Epithelial cell of esophagus (primary cell): ENCODE measurements at regions not wholly inside any gene's neighbourhood (a gene's known extent, or its start where the extent isn't known, plus 50 kb on each side); places are given as distances from the start of the nearest gene placed in this dataset.

Experiments
- DNase-seq: peaks from one replicate; pipeline ENCODE4 v3.0.0; 2010; ENCODE audit warnings: low read depth
- H3K4me3 ChIP-seq: 2 replicates; pipeline ENCODE4 v1.5.1; 2011; ENCODE audit warnings: mild to moderate bottlenecking, low read length, control low read depth
- TF ChIP-seq, protein P1 (sequence below): IDR thresholded peaks from 2 replicates; pipeline ENCODE4 v1.5.1; 2011; ENCODE audit warnings: low read depth, mild to moderate bottlenecking, low read length, control low read depth, inconsistent platforms; ENCODE audit not compliant: insufficient read depth; ENCODE audit errors: missing control alignments

DNA sequence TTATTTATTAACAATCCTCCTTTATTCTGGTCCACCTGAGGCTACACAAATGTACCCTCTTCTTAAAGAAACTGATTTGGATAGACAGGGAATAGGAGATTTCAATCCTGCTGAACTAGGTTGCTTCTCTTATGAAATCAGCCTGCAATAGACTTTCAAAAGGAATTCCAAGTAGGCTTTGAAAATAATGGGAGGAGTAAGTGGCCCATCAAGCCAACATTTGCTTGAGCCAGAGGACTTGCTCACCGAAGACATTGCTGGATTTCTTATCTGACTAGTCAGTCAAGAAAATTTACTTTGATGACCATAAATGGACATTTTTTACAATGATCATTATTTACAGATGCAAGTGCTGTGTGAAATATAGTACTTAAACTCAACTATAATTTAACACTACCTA is 82.8 kb upstream of the RASSF8 start:
- peak; percentile 19 for DNase-seq
- TF ChIP-seq, protein P1, sequence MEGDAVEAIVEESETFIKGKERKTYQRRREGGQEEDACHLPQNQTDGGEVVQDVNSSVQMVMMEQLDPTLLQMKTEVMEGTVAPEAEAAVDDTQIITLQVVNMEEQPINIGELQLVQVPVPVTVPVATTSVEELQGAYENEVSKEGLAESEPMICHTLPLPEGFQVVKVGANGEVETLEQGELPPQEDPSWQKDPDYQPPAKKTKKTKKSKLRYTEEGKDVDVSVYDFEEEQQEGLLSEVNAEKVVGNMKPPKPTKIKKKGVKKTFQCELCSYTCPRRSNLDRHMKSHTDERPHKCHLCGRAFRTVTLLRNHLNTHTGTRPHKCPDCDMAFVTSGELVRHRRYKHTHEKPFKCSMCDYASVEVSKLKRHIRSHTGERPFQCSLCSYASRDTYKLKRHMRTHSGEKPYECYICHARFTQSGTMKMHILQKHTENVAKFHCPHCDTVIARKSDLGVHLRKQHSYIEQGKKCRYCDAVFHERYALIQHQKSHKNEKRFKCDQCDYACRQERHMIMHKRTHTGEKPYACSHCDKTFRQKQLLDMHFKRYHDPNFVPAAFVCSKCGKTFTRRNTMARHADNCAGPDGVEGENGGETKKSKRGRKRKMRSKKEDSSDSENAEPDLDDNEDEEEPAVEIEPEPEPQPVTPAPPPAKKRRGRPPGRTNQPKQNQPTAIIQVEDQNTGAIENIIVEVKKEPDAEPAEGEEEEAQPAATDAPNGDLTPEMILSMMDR = no peak
- H3K4me3 ChIP-seq = no peak overlapping the region

DNA sequence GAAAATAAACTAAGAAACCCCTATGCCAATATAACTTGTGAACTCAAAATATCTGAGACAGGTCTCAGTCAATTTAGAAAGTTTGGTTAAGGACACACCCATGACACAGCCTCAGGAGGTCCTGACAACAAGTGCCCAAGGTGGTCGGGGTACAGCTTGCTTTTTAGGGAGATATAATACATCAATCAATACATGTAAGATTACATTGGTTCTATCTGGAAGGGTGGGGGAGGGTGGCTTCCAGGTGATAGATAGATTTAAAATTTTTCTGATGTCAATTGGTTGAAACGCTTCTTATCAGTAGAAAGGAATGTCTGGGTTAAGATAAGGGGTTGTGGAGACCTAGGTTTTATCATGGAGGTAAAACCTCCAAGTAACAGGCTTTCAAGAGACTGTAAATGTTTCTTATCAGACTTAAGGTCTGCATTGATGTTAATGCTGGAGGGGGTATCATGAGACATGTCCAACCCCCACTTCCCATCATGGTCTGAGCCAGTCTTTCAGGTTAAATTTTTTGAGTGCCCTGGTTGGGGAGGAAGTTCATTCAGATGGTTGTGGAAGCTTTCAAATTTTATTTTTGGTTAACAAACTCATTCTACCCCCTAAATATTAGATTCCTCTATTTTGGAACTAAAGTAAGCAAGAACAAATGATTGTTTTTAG is 82.0 kb upstream of the RASSF8 start:
- H3K4me3 ChIP-seq = no peak overlapping the region
- TF ChIP-seq, protein P1 = no peak
- no peak for DNase-seq

DNA sequence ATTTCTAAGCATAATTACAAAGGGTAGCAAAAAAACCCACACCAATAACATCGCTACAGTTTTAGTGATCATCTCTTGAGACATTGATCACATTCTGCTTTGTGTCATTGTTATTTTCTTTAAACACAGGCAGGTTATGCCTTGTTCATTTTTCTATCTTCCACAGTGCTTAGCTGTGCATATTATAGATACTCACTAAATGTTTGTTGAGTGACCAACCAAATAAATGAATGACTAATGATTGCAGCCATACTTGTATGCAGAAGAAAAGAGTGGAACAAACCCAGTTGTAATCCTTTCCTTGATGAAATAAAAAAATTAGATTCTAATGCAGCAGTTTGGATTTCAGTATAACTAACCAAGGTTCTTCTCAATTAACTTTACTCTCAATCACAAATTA is 81.0 kb upstream of the RASSF8 start:
- no peak for DNase-seq
- TF ChIP-seq, protein P1 = no peak
- H3K4me3 ChIP-seq = no peak overlapping the region

DNA sequence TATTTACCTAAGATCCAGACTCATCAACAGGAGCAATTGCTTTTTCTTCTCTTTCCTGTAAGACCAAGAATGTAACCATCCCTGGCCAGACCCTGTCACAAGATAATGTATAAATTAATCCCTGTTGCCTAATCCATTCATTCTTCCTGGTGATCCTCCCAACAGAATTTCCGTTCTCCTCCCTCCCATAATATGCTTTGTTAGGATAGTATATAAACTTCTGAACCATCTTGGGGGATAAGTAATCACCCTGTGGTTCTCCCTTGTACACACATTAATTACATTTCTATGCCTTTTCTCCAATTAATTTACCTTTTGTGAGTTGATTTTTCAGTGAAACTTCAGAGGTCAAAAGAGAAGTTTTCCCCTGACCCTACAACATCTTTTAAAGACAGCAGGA is 76.2 kb upstream of the RASSF8 start:
- H3K4me3 ChIP-seq = no peak overlapping the region
- DNase-seq = no peak
- TF ChIP-seq, protein P1 = no peak

DNA sequence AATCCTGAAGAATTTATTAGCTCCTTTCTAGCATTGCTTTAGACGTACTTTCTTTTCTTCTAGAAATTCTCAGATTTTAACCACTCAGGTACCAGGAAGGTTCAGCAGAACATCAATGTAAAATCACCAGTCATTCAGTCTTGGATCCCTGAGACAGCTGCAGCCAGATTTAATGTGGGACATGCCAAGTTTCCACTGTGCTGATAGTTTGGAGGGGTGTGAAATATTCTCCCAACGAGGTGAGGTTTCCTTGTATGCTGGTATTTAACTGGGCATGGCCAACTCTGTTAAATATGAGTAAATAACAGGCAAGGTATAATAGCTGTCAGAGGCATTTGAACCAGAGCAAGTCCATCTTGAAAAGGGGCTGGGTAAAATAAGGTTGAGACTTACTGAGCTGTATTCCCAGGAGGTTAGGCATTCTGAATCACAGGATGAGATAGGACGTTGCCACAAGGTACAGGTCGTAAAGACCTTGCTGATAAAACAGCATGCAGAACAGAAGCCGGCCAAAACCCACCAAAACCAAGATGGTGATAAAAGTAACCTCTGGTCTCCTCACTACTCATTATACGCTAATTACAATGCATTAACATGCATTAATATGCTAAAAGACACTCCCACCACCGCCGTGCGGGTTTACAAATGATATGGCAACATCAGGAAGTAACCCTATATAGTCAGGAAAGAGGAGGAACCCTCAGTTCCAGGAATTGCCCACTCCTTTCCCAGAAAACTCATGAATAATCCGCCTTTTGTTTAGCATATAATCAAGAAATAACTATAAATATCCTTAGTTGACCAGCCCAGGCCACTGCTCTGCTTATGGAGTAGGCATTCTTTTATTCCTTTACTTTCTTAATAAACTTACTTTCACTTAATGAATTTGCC is 75.2 kb upstream of the RASSF8 start:
- DNase-seq = no peak
- no peak overlapping the region for H3K4me3 ChIP-seq
- TF ChIP-seq, protein P1 = no peak

DNA sequence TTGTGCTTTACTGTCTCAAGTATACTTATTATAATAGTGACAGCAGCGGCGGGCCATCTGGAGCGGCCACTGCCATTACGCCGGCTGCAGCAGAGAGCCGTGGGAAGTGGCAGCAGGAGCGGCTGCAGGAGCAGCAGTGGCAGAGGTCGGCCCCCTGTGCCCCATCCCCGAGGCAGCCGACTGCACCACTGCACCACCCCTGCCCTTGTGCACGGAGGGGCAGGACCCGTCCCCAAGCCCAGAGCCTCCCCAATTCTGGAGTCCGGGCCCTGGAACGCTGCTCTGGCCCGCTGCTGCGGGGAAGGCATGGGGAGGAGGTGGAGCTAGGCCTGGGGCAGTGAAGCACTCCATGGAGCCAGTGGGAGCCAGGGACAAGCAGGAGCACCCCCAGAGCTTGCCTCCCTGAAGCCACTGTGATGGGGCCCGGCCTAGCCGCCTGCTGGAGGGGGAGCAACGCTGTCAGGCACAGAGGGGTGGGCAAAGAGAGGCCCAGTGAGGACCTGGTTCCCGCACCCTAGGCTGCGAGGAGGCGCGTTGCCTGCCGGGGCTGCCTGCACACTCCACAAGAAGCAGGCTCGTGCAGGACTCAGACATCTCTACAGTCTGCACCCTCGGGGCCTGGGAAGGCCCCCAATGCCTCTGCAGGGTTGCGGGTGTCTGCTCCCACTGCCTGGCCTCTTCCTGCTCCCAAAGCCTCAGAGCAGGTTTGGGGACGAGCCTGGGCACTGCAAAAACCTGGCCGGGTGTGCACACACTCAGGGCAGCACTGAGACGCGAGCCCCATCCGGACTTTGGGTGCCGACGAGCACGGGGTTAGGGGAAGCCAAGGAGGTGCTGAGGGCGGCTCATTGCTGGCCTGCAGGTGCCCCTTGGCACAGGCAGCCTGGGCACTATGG is 74.2 kb upstream of the RASSF8 start:
- TF ChIP-seq, protein P1 = no peak
- DNase-seq = no peak
- H3K4me3 ChIP-seq = no peak overlapping the region
